ENCODE measurements at regions not wholly inside any gene's neighbourhood (a gene's known extent, or its start where the extent isn't known, plus 50 kb on each side); places are given as distances from the start of the nearest gene placed in this dataset.

DNA sequence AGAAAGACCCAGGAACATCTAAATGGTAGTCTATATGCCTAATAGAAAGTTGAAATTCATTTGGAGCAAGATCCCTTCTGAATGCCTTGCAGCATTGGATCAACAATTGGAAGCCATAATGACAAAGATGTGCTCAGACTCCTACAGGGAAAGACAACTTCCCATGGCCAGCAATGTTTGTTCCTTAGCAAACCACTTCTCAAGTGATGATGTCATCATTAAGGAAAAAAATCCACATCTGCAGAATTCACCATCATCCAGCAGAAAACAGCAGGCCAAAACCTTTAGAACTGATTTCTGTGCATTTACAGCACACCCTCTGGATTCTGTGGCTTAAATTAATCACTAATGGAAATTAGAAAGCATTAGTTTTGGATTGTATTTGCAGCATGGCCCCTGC, 82.4 kb upstream of the ZIC3 start:
- no peak for DNase-seq (ENCODE audit: low spot score)
- Histone ChIP-seq H3K4me3 (no peak overlapping the region), H3K27ac (no peak overlapping the region)
- TF ChIP-seq CTCF (IDR thresholded peaks at IDR 0.05): no peak

DNA sequence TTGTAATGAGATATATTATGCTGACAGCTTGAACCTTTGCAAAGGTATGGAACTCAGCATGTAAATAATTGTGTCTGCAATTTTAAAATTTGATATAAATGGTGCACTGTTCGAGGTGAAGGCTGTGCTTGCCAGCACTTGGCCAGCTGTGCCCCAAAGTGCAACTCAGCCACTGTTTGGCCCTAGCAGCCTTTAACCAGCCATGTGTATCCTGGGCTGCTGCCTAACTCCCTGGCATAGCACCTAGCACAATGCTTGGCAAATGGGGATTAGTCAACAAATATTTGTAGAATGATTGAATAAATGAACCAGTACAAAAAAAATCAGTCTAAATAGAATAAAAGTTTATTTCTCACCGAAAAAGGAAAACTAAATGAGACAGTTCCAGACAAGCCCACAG, 83.8 kb upstream of the ZIC3 start:
- Histone ChIP-seq H3K4me3 (no peak overlapping the region), H3K27ac (no peak overlapping the region)
- DNase-seq (ENCODE audit: low spot score): no peak
- TF ChIP-seq CTCF (IDR thresholded peaks at IDR 0.05): no peak

DNA sequence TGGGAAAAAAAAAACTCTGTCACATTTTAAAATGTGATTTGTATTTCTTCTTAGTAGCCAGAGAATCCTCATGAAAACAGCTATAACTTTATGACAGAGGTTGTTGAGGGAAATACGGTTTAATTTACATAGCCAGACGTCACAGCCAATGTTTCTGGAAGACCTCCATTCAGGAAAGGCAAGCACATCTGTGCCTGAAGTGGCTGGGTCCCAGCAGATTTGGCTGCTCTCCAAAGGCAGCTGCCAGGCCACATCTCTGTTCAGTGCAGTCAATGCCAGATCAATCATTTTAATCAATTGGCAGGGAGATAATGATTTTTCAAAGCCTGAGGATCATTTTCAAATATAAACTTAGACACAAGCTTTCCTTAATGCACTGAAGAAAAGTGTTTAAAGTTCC, 86.5 kb upstream of the ZIC3 start:
- no peak for DNase-seq (ENCODE audit: low spot score)
- no peak for TF ChIP-seq CTCF (IDR thresholded peaks at IDR 0.05)
- no peak overlapping the region for H3K4me3 ChIP-seq
- H3K27ac ChIP-seq: no peak overlapping the region

DNA sequence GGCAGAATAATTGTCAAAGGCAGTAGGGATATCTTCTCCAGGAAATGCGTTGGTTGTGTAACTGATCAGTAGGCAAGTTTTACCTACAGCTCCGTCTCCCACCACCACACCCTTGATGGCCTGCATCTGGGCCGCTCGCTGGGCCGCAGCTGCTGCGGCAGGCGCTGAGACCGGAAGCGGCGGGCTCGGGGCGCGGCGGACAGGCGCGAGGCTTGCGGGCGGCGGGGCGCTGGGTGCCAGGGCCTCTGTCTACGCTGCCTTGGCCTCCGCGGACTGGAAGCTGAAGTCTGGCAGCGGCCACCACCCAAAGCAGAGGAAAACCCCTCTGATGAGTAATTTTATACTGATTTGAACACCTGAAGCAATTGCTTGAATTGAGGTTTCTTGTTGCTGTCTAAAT, 124.2 kb upstream of the ZIC3 start:
- TF ChIP-seq CTCF (IDR thresholded peaks at IDR 0.05): no peak
- no peak overlapping the region for H3K27ac ChIP-seq
- DNase-seq (ENCODE audit: low spot score): no peak
- H3K4me3 ChIP-seq: no peak overlapping the region

- TF ChIP-seq CTCF (IDR thresholded peaks at IDR 0.05): no peak
- no peak for DNase-seq (ENCODE audit: low spot score)
- H3K27ac ChIP-seq: no peak overlapping the region
- H3K4me3 ChIP-seq: no peak overlapping the region
These were observed 133.3 kb upstream of the ZIC3 start for GRCh38 chrX:137432609-137433008.

GRCh38 chrX:137431693-137432488, 134.0 kb upstream of the ZIC3 start:
- TF ChIP-seq CTCF (IDR thresholded peaks at IDR 0.05): no peak

DNA sequence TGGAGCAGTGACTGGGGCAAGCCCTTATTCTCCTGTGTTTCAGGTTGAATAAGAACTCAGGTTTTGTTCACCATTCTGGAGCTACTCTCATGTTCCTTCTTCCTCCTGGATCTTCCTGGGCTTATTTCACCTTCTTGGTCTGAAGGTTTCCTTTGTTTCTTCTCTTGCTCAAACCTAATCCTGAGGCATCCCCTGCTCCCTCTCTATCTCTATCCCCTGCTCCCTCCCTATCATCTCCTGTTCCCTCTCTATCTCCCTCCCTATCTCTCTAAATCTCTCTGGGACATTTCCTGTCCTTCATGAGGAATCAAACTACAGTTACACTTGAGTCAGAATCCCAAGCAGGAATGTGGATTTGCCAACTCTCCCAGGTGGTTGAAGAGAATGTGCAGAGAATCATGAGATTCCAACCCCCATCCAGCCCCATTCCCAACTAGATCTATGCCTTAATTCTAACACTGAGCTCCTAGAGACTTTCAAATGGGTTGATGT, 134.9 kb upstream of the ZIC3 start:
- no peak for DNase-seq (ENCODE audit: low spot score)
- Histone ChIP-seq H3K27ac (no peak overlapping the region), H3K4me3 (no peak overlapping the region)
- TF ChIP-seq CTCF (IDR thresholded peaks at IDR 0.05): no peak

More at GRCh38 chrX:137431693-137432488, 134.0 kb upstream of the ZIC3 start:
- no peak for DNase-seq (ENCODE audit: low spot score)
- Histone ChIP-seq H3K27ac (no peak overlapping the region), H3K4me3 (no peak overlapping the region)
